Central memory CD8-positive, alpha-beta T cell (primary cell): ENCODE measurements at regions not wholly inside any gene's neighbourhood (a gene's known extent, or its start where the extent isn't known, plus 50 kb on each side); places are given as distances from the start of the nearest gene placed in this dataset.

Experiments used
- ATAC-seq: fragments of 150-1000 bp; cut with Tn5 transposase; replicated peaks from 2 replicates; pipeline ENCODE4 v1.10.0; 2022; ENCODE audit warnings: mild to moderate bottlenecking, moderate FRiP score, moderate number of reproducible peaks; ENCODE audit not compliant: poor library complexity, severe bottlenecking; ENCODE audit errors: extremely low read depth
- DNase-seq, 2 donors: peaks; one replicate each; pipeline ENCODE4 v3.0.0; 2021; ENCODE audit warnings: low spot score in 2 of 2
- H3K27ac Mint-ChIP-seq: one replicate; pipeline ENCODE4 v1.8.0; 2022; ENCODE audit warnings: low read depth, mild to moderate bottlenecking, moderate library complexity, mixed read lengths
- H3K27me3 Mint-ChIP-seq: one replicate; pipeline ENCODE4 v1.8.0; 2022; ENCODE audit warnings: mixed read lengths
- H3K36me3 Mint-ChIP-seq: one replicate; pipeline ENCODE4 v1.8.0; 2022; ENCODE audit warnings: mild to moderate bottlenecking, moderate library complexity, mixed read lengths; ENCODE audit not compliant: insufficient read depth
- H3K4me1 Mint-ChIP-seq: one replicate; pipeline ENCODE4 v1.8.0; 2022; ENCODE audit warnings: mixed read lengths
- H3K4me3 Mint-ChIP-seq: one replicate; pipeline ENCODE4 v1.8.0; 2022; ENCODE audit warnings: mild to moderate bottlenecking, moderate library complexity, mixed read lengths
- H3K9me3 Mint-ChIP-seq: one replicate; pipeline ENCODE4 v1.8.0; 2022; ENCODE audit warnings: mixed read lengths

DNA sequence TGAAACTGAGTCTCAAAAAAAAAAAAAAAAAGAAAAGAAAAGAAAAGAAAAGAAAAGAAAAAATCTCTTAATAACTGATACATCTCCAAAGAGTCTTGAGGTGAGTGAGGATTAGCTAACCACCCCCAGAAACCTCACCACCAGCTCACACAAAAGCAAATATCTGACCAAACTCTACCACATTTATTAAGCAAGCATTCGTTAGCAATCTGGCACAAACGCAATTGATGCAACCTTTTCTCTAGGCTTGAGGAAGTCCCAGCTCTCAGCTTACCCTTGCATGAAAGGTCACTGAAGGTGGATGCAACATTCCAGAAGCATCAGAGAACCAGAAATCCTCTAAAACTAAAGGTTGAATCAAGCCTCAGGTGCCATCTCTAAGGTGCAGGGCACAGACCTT is 231.9 kb upstream of the BCOR start:
- no peak overlapping the region for H3K27ac Mint-ChIP-seq
- H3K4me1 Mint-ChIP-seq: no peaks in the 10 kb centered on the region
- no peaks in the 10 kb centered on the region for H3K9me3 Mint-ChIP-seq
- no peak for DNase-seq
- H3K36me3 Mint-ChIP-seq: no peaks in the 10 kb centered on the region
- no peak for ATAC-seq
- no peak overlapping the region for H3K4me3 Mint-ChIP-seq
- H3K27me3 Mint-ChIP-seq: no peaks in the 10 kb centered on the region

DNA sequence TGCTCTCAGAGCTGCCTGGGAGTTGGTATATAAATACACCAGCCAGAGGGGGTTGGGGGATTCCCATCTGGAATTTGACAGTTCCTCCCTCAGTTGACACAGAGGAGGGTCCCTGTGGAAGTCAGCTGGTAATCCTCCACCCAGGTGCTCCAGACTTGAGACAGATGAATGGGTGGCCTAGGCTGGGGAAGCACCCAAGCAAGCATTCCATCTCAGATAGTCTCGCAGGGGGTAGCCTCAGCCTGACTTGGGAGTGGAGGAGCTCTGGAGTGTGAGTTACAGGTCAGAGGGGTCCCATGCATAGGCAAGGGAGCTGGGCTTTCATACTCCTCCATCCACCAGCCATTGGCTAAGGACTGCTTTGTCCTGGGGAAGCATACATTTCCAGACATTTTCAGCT is 229.3 kb upstream of the BCOR start:
- H3K27ac Mint-ChIP-seq: no peak overlapping the region
- H3K9me3 Mint-ChIP-seq: no peaks in the 10 kb centered on the region
- no peak for DNase-seq
- H3K4me1 Mint-ChIP-seq: no peaks in the 10 kb centered on the region
- H3K36me3 Mint-ChIP-seq: no peaks in the 10 kb centered on the region
- no peak for ATAC-seq
- H3K27me3 Mint-ChIP-seq: no peaks in the 10 kb centered on the region
- H3K4me3 Mint-ChIP-seq: no peak overlapping the region

DNA sequence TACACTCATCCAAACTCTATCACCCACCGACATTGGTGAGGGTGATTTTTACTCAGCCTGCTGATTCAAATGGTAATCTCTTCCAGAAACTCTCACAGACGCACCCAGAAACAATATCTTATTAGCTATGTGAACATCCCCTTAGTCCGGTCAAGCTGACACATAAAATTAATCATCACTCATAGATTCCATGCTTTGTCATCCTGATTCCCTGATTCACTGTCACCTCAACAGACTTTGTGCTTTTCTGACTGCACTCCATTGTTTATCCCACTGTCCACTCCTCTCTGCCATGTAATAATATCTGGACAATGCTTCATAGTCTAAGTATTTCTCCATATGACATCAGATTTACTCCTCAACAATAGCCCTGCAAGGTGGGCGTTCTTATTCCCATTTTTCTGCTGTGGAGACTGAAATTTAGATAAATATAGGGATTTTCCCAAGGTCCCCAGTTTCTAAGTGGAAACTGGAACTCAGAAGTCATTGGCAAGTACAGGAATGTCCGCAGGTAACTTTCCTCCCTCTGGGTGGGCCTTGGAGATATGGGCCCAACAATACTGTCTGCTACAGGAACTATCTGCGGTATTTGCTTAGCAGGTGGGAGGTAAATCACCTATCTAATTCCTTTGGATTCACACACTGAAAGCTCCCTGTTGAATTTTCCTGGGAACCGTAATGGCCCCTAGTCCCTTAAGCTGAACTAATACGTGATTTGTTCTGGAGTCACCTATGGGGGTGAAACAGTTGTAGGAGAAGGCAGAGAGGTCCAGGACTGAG is 228.6 kb upstream of the BCOR start:
- no peaks in the 10 kb centered on the region for H3K36me3 Mint-ChIP-seq
- no peak overlapping the region for H3K27ac Mint-ChIP-seq
- peaks cover 1% of the 10 kb centered on the region for H3K9me3 Mint-ChIP-seq
- ATAC-seq: no peak
- H3K27me3 Mint-ChIP-seq: no peaks in the 10 kb centered on the region
- H3K4me1 Mint-ChIP-seq: no peaks in the 10 kb centered on the region
- H3K4me3 Mint-ChIP-seq: no peak overlapping the region
- no peak for DNase-seq

DNA sequence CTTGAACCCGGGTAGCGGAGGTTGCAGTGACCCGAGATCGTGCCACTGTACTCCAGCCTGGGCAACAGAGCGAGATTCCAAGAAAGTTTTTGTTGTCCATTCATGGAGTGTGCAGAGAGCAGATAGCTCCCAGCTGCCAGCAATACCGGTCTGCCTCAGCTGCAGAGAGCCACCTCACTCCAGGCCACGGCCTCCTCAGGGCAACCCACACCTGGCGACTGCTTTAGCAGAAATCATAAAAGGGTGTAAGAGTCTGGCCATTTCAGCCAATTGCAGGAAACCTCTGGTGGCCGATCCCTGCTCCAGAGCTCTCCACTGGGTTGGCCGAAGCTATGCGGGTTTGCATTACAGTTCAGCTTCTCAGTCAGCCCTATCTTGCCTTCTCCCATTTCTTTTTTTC is 227.4 kb upstream of the BCOR start:
- no peak for DNase-seq
- Mint-ChIP-seq H3K4me3 (no peak overlapping the region), H3K9me3 (peaks cover 8% of the 10 kb centered on the region), H3K27me3 (no peaks in the 10 kb centered on the region), H3K4me1 (no peaks in the 10 kb centered on the region), H3K36me3 (no peaks in the 10 kb centered on the region), H3K27ac (no peak overlapping the region)
- no peak for ATAC-seq

DNA sequence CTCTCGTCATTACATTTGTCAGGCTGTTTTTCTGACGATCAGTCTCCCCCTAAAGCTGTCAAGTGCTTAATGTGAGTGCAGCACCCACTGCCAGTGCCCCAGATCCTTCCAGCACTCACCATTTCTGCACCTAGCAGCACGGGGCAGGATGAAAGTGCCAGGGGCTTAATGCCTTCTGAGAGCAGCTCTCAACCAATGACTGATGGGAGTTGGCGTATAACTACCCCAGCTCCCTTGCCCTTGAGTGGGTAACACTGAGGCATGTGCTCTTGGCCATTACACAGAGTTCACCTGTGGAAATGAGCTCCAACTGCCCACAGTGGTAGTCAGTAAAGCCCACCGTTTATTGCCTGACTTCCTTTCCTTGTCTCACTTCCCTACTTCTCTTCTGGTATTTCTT is 226.2 kb upstream of the BCOR start:
- DNase-seq (no peak), ATAC-seq (no peak)
- Mint-ChIP-seq H3K27ac (no peak overlapping the region), H3K4me3 (no peak overlapping the region), H3K9me3 (peaks cover 8% of the 10 kb centered on the region), H3K36me3 (no peaks in the 10 kb centered on the region), H3K4me1 (no peaks in the 10 kb centered on the region), H3K27me3 (no peaks in the 10 kb centered on the region)

DNA sequence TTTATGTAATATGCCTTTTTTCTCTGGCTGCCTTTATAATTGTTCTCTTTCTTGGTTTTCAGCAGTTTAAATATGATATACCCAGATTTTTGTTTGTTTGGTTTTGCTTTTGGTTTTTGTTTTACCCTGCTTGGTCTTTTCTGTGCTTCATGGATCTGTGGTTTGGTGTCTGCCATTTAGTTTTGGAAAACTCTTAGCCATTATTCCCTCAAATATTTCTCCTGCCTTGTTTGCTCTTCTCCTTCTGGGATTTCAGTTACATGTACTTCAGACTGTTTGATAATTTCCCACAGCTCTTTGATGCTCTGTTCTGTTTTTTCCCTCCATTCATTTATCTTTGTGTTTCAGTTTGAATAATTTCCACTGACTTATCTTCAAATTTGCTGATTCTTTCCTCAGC is 223.1 kb upstream of the BCOR start:
- Mint-ChIP-seq H3K4me1 (no peaks in the 10 kb centered on the region), H3K27ac (no peak overlapping the region), H3K36me3 (no peaks in the 10 kb centered on the region), H3K27me3 (no peaks in the 10 kb centered on the region), H3K9me3 (peaks cover 16% of the 10 kb centered on the region), H3K4me3 (no peak overlapping the region)
- no peak for DNase-seq
- no peak for ATAC-seq

DNA sequence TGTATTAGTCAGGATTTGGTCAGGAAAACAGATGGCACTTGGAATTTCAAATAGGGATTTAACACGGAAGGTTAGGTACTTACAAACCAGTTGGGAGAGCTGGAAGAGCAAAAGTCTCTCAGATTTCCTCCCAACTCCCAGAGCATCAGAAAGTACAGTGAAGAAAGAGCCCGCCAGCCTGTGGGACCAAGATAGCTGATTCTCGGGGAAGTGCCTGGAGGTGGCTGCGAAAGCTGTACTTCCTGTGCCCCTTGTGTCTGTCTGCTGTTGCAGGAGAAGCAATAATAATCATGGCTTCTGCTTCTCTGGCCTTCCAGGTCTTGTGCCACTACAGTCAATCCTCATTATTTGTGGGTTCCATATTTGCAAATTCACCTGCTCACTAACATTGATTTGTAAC is 221.0 kb upstream of the BCOR start:
- Mint-ChIP-seq H3K36me3 (no peaks in the 10 kb centered on the region), H3K9me3 (peaks cover 18% of the 10 kb centered on the region)

DNA sequence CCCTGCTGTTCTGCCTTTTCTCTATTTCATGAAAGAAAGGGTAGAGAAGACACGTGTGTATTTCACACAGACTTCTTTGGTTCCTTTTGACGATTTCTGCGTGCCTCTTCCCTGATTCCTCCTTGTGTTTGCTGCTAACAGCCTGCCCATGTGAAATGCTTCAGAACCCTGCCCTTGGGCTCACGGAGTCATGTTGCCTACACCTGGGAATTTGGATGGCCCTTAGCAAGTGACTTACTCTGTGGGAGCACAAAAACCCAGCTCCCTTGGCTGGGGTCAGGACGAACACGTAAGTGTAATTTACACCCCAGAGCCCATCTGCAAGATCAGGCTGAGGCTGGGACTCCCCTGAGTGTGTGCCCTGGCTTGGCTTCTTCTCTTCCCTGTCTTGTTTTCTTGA is 220.3 kb upstream of the BCOR start:
- Mint-ChIP-seq H3K27me3 (no peaks in the 10 kb centered on the region), H3K27ac (no peak overlapping the region), H3K4me3 (no peak overlapping the region), H3K9me3 (peaks cover 18% of the 10 kb centered on the region), H3K4me1 (no peaks in the 10 kb centered on the region), H3K36me3 (no peaks in the 10 kb centered on the region)
- DNase-seq (no peak), ATAC-seq (no peak)

More for the DNA sequence above, 221.0 kb upstream of the BCOR start:
- Mint-ChIP-seq H3K4me3 (no peak overlapping the region), H3K27me3 (no peaks in the 10 kb centered on the region), H3K27ac (no peak overlapping the region), H3K4me1 (no peaks in the 10 kb centered on the region)
- no peak for DNase-seq
- no peak for ATAC-seq

DNA sequence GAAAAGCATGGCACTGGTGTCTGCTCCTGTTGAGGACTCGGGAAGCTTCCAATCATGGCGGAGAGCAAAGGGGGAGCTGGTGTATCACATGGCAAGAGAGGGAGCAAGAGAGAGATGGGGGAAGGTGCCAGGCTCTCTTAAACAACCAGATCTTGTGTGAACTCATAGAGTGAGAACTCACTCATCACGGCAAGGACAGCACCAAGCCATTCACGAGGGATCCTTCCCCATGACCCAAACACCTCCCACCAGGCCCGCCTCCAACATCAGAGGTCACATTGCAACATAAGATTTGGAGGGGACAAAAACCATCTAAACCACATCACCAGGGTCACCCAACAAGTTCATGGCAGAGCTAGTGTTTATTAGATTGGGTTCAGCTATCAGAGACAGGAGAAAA is 218.7 kb upstream of the BCOR start:
- H3K27ac Mint-ChIP-seq: no peak overlapping the region
- ATAC-seq (no peak), DNase-seq (no peak)
- no peaks in the 10 kb centered on the region for H3K36me3 Mint-ChIP-seq
- H3K4me1 Mint-ChIP-seq: no peaks in the 10 kb centered on the region
- no peak overlapping the region for H3K4me3 Mint-ChIP-seq
- H3K9me3 Mint-ChIP-seq: peaks cover 18% of the 10 kb centered on the region
- H3K27me3 Mint-ChIP-seq: no peaks in the 10 kb centered on the region

DNA sequence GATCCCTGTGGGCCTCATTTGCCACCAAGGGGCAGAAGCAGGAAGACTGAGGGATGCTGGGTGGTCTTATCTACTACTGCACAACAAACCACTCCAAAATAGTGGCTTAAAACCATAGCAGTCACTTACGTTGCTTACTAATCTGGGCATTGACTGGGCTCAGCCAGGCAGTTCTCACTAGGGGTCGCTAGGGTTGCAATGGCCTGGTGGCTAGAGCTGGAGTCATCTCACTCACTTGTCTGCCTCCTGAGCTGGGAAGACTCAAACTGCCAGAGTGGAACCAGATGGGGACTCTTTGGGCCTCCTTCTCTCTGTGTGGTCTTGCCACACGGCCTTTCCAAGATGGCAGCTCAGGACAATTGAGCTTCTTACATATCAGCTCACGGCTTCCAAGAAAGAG is 216.3 kb upstream of the BCOR start:
- no peak for DNase-seq
- Mint-ChIP-seq H3K27me3 (no peaks in the 10 kb centered on the region), H3K9me3 (peaks cover 11% of the 10 kb centered on the region), H3K4me1 (no peaks in the 10 kb centered on the region), H3K27ac (no peak overlapping the region), H3K4me3 (no peak overlapping the region), H3K36me3 (no peaks in the 10 kb centered on the region)
- no peak for ATAC-seq

DNA sequence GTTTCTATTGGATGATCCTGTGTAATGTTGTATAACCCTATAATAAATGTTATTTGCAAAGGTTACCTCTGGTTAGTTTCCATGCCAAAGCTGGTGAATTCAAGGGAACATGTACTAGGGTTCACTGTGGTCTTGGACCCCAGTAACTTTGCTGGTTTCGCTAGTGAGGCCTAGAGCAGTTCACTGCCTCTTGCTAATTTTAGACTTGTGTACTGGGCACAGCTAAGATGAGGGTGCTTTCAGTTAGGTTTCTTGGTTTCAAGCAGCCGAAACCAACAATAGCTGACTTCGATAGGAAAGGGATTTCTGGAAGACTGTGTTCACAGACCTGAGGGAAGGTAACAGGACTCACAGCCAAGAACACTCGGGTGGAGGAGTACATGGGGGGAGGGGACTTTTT is 215.5 kb upstream of the BCOR start:
- Mint-ChIP-seq H3K27me3 (no peaks in the 10 kb centered on the region), H3K4me1 (no peaks in the 10 kb centered on the region), H3K27ac (no peak overlapping the region), H3K36me3 (no peaks in the 10 kb centered on the region), H3K9me3 (peaks cover 11% of the 10 kb centered on the region), H3K4me3 (no peak overlapping the region)
- DNase-seq (no peak), ATAC-seq (no peak)

DNA sequence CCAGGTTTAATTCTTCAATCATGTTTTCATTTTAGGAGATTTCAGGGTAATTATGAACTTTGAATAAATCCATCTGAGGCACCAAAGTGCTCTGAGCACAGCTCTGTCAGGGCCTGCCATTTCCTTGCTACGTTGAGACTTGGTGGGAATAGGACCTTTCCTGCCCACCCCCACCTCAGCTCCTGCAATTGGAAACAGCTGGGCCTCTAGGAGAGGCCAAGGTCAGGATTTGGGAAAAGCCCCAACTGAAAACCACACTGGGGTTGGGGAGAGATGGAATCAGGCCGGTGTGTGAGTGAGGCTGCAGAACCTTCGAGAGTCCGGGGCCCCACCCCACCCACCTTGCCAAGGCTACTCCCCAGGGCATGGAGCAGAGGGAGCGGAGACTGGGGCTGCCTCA is 212.7 kb upstream of the BCOR start:
- ATAC-seq (no peak), DNase-seq (no peak)
- Mint-ChIP-seq H3K4me1 (no peaks in the 10 kb centered on the region), H3K4me3 (no peak overlapping the region), H3K36me3 (no peaks in the 10 kb centered on the region), H3K27ac (no peak overlapping the region), H3K27me3 (no peaks in the 10 kb centered on the region), H3K9me3 (no peaks in the 10 kb centered on the region)

DNA sequence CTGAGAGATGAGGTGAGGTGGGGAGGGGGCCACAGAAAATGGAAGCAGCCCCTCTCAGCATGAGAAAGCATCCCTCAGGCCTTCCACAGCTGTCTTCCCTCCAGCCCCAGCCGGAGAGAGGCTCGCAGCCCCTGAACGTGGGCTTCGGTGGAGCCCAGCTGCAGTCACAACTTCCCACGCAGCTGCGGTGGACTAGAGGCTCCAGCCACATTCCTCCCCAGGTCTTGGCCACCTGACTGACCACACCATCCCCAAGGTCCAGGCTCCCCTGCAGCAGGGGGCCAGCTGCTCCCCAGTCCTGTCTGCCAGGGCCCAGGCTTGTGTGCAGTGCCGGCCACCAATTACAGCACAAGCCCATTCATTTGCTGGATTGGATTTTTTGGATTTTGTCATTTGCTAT is 212.3 kb upstream of the BCOR start:
- Mint-ChIP-seq H3K27me3 (no peaks in the 10 kb centered on the region), H3K4me3 (no peak overlapping the region), H3K36me3 (no peaks in the 10 kb centered on the region), H3K27ac (no peak overlapping the region), H3K9me3 (no peaks in the 10 kb centered on the region), H3K4me1 (no peaks in the 10 kb centered on the region)
- ATAC-seq (no peak), DNase-seq (no peak)

DNA sequence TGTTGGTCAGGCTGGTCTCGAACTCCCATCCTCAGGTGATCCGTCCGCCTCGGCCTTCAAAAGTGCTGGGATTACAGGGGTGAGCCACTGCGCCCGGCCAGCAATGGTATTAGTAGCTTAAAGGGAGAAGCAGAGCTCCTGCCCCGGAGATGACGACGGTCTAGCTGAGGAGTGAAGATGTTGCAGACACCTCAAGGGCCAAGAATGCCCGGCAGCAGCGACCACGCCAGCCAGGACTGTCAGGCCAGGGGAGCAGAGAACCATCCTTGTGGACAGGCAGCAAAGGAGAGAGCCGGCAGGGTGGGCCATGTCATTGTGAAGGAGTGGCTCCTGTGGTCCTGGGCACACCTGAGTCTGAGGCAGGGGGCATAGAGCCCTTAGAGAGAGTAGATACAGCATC is 210.1 kb upstream of the BCOR start:
- no peaks in the 10 kb centered on the region for H3K36me3 Mint-ChIP-seq
- no peaks in the 10 kb centered on the region for H3K9me3 Mint-ChIP-seq
- no peak overlapping the region for H3K4me3 Mint-ChIP-seq
- no peaks in the 10 kb centered on the region for H3K27me3 Mint-ChIP-seq
- DNase-seq (no peak), ATAC-seq (no peak)
- H3K27ac Mint-ChIP-seq: no peak overlapping the region
- no peaks in the 10 kb centered on the region for H3K4me1 Mint-ChIP-seq
